ENCODE measurements at regions not wholly inside any gene's neighbourhood (a gene's known extent, or its start where the extent isn't known, plus 50 kb on each side); places are given as distances from the start of the nearest gene placed in this dataset.

- H3K4me3 ChIP-seq (ENCODE audit: low read depth, low read length), result no peak overlapping the region
- DNase-seq (ENCODE audit: low read depth, low spot score), result no peak
- no peak for TF ChIP-seq CTCF (IDR thresholded peaks at IDR 0.05; ENCODE audit: insufficient read depth, low read length, missing control alignments)
- CTCF ChIA-PET, result no interaction called here
- POLR2A ChIA-PET, result no interaction called here
These were observed 170.0 kb downstream of the TNFSF13B start for GRCh38 chr13:108439556-108439955.

GRCh38 chr13:108444448-108444847, 174.9 kb downstream of the TNFSF13B start:
- no peak for TF ChIP-seq CTCF (IDR thresholded peaks at IDR 0.05; ENCODE audit: insufficient read depth, low read length, missing control alignments)
- no peak overlapping the region for H3K4me3 ChIP-seq (ENCODE audit: low read depth, low read length)
- no peak for DNase-seq (ENCODE audit: low read depth, low spot score)
- ChIA-PET CTCF (no interaction called here), POLR2A (no interaction called here)

- TF ChIP-seq CTCF (IDR thresholded peaks at IDR 0.05; ENCODE audit: insufficient read depth, low read length, missing control alignments), result no peak
- no peak overlapping the region for H3K4me3 ChIP-seq (ENCODE audit: low read depth, low read length)
- ChIA-PET CTCF (no interaction called here), POLR2A (no interaction called here)
- no peak for DNase-seq (ENCODE audit: low read depth, low spot score)
These were observed 179.4 kb downstream of the TNFSF13B start for GRCh38 chr13:108448891-108449290.

GRCh38 chr13:108451121-108451520, 178.3 kb upstream of the MYO16 start:
- DNase-seq (ENCODE audit: low read depth, low spot score), result no peak
- no peak overlapping the region for H3K4me3 ChIP-seq (ENCODE audit: low read depth, low read length)
- ChIA-PET POLR2A (no interaction called here), CTCF (no interaction called here)
- TF ChIP-seq CTCF (IDR thresholded peaks at IDR 0.05; ENCODE audit: insufficient read depth, low read length, missing control alignments), result no peak

GRCh38 chr13:108455320-108455719, 174.1 kb upstream of the MYO16 start:
- POLR2A ChIA-PET, result no interaction called here
- no peak for DNase-seq (ENCODE audit: low read depth, low spot score)
- CTCF ChIA-PET, result no interaction called here
- no peak for TF ChIP-seq CTCF (IDR thresholded peaks at IDR 0.05; ENCODE audit: insufficient read depth, low read length, missing control alignments)
- H3K4me3 ChIP-seq (ENCODE audit: low read depth, low read length), result no peak overlapping the region

DNA sequence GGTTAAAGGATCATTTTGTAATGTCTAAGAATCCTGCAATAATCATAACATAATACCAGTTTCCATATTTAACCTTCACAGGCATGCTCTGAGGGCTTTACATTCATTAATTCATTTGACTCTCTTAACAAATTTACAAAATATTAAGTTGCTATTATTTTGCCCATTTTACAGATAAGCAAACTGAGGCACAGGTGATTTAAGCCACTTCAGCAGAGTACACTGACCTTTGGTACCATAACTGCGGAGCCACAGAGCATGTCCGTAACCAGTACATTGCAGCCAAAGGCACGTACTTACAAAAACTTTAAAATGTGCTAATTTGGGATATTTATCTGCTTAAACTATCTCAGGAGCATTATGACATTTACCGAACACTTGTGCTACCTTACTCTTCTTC, 169.4 kb upstream of the MYO16 start:
- ChIA-PET CTCF (no interaction called here), POLR2A (no interaction called here)
- DNase-seq (ENCODE audit: low read depth, low spot score), result no peak
- no peak for TF ChIP-seq CTCF (IDR thresholded peaks at IDR 0.05; ENCODE audit: insufficient read depth, low read length, missing control alignments)
- H3K4me3 ChIP-seq (ENCODE audit: low read depth, low read length), result no peak overlapping the region

Data from AG04449 (cell line).